Hematopoietic multipotent progenitor cell (in vitro differentiated cells): ENCODE measurements at regions not wholly inside any gene's neighbourhood (a gene's known extent, or its start where the extent isn't known, plus 50 kb on each side); places are given as distances from the start of the nearest gene placed in this dataset.

ENCODE experiments used
- DNase-seq, 3 donors: peaks; one replicate each; pipeline ENCODE4 v3.0.0-alpha.2; 2011 to 2015; ENCODE audit warnings: low read depth in 2 of 3, low spot score in 2 of 3

DNA sequence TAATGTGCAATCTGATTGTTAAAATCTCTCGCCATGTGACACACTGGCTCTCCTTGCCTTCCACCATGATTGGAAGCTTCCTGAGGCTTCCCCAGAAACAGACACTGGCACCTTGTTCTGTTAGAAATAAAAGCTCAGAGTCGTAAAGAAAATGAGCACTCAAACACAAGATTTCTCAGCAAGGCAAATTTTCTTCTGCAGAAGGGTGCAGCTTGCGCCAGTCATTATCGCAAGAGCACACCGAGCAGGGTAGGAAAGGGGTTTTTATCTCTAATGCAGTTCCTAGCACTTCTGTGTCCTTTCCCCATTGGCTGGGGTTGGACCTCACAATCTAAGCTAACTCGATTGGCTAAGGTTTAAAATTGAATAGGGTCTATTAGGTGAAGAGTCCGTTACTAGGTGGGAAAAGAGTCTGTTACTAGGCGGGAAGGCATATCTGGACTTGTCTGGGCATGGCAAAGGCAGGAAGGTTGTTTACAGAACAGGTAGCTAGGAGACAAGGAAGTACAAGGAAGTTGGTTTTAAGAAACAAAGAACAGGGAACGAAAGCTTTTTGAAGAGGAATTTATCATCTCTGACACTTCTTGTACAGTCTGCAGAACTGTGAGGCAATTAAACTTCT lies 62.6 kb upstream of the BICD1 start:
- DNase-seq = peak in 1 of 3 donors; percentile 21

DNA sequence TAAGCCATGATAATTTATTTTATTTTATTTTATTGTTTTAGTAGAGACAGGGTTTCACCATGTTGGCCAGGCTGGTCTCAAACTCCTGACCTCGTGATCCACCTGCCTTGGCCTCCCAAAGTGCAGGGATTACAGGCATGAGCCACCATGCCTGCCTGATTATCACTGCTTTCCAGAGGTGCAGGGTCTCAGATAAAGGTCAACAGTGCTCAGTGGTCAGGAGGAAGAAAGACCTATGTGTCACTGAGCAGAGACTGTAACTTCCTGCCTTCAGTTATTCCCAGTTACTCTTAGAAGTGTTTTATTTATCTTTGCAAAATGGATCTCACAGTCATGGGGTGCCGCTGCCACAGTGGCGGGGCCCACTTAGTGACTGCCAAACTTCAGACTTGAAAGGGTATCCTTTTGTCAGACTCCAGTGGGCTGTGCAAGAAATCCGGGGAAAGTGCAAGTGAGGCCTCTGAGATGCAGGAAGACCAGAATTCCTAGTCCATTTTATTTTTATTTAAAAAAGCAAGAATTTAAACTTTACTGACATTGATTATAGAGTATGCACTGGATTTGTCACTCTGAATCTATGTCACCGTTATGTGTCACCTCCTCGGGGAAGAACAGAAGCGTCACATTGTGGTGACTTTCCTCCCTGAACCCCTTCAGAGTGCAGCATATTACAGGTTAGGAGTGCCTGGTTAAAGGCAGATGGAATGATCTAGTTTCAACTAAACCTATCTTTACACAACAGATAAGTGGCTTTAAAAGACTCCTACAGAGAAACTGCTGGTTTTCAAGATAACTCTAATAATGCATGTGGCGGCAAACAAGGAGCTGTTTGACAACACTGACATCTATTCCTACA lies 59.1 kb upstream of the BICD1 start:
- DNase-seq = peak in 2 of 3 donors; percentile 25 to 29

DNA sequence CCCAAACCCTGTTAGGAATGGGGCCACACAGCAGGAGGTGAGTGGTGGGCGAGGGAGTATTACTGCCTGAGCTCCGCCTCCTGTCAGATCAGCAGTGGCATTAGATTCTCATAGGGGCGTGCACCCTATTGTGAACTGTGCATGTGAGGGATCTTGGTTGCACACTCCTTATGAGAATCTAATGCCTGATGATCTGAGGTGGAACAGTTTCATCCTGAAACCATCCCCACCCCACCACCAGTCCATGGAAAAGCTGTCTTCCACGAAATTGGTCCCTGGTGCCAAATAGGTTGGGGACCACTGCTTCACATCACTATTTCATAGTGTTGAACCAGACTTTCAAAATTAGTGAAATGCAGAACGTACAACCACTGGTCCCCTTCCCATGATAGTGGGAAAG lies 57.9 kb upstream of the BICD1 start:
- no peak for DNase-seq

DNA sequence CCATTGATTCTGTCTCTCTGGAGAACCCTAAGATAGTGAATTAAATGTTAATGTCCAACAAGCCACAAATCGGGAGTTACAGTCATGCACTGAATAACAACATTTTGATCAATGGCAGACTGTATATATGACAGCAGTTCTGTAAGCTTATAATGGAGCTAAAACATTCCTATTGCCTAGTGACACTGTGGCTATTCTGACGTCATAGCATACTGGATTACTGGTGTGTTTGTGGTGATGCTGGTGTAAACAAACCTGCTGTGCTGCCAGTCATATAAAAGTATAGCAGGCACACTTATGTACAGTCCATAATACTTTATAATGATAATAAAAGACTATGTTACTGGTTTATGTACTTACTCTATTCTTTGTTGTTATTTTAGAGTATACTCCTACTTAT lies 56.7 kb upstream of the BICD1 start:
- DNase-seq = no peak

DNA sequence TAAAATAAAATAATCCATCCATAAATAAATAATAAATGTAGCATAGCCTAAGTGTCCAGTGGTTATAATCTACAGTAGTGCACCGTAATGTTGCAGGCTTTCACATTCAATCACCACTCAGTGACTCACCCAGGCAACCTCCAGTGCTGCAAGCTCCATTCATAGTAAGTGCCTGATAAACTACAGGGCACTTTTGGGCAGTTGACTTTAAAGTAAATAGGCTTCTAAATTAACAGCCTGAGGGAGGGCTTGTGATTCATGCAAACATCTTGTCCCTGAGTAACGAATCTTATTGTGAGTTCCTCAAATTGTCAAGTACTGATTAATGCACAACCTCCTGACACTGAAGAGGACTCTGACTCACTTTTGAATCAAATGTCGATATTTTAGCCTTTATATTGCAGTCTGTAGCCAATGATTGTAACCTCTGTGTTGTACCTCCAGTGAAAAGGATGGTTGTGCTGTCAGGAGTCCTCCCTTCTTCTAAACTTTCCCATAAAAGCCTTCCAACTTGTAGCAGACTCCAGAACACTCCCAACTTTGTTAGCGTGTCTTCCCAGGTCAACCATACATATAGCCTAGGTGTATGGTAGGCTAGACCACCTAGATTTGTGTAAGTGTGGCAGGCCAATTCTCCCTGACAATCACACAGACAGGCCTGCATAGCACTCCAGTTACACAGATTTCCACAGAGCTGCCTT lies 55.0 kb upstream of the BICD1 start:
- peak in 2 of 3 donors; percentile 68 to 74 for DNase-seq

DNA sequence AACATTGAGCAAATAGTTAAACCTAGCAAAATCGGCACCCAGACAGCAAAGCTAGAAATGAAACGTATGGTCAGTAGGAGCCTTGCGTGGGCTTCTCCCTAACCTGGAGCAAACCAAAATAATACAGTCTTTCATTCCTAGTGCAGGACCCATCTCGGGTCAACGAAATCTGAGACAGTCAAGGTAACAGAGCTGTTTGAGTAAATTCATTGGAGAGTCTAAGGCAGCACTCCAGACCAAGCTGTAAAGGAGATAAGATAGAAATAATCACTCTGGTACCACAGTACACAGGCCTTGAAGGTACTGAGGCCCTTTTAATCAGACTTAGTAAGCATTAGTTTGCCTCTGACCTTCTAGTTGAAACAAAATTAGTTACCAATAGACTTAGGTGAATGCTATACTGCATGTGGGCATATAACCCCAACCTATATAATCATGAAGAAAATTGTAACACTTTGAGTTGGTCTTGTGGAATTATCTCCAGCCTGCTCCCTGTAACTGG lies 54.4 kb upstream of the BICD1 start:
- DNase-seq = no peak

DNA sequence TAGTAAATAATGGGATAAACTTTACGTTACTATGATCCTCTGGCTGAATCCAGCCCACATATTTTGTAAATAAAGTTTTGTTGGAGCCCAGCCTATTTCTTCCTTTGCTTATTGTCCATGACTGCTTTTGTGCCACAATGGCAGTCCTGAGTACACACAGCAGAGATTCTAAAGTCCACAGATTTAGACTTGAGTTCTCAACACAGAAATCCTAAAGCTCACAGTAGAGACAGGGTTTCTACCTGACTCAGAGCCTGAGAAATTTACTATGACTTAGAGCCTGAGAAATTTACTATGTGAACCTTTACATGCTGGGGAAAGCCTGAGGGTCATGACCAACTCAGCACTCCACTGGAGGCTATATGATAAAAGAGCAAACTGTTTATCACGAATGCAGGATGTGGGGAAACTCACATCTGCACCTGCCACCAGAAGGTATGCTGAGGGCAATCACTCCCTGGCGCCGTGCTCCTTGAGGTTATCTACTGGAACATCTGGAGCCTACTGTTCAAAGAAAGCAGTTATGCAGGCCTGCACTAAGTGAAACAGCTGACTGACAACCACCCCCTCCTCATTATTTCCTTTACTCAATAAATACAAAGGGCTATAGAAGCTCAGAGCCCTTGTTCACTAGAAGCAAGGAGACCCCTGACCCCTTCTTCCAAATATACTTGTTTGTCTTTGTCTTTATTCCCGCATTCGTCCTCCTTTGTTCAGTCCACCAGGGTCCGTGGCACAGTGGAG lies 52.6 kb upstream of the BICD1 start:
- no peak for DNase-seq
